Neural progenitor cell (in vitro differentiated cells): ENCODE measurements at regions not wholly inside any gene's neighbourhood (a gene's known extent, or its start where the extent isn't known, plus 50 kb on each side); places are given as distances from the start of the nearest gene placed in this dataset.

Experiments
- DNase-seq: peaks from one replicate; pipeline ENCODE4 v3.0.0-alpha.2; 2016; ENCODE audit warnings: low spot score
- H2AFZ ChIP-seq: fragments of 200-600 bp; sonication (generic); replicated peaks from 2 replicates; pipeline ENCODE4 v1.6.1; 2016; ENCODE audit warnings: antibody characterized with exemption
- H3F3A ChIP-seq: fragments of 200-600 bp; sonication (generic); 2 replicates; pipeline ENCODE4 v1.6.1; 2016; ENCODE audit warnings: antibody characterized with exemption, low read depth
- H3K27ac ChIP-seq: fragments of 200-600 bp; sonication (generic); 2 replicates; pipeline ENCODE4 v1.5.1; 2016; ENCODE audit warnings: mild to moderate bottlenecking
- H3K27me3 ChIP-seq: fragments of 200-600 bp; sonication (generic); 2 replicates; pipeline ENCODE4 v1.6.1; 2016; ENCODE audit warnings: mild to moderate bottlenecking, moderate library complexity
- H3K36me3 ChIP-seq: fragments of 200-600 bp; sonication (generic); 2 replicates; pipeline ENCODE4 v1.5.1; 2016
- H3K4me1 ChIP-seq: fragments of 200-600 bp; sonication (generic); 2 replicates; pipeline ENCODE4 v1.6.1; 2016; ENCODE audit warnings: mixed run types
- H3K4me2 ChIP-seq: fragments of 200-600 bp; sonication (generic); 2 replicates; pipeline ENCODE4 v1.6.1; 2016
- H3K4me3 ChIP-seq: fragments of 200-600 bp; sonication (generic); 2 replicates; pipeline ENCODE4 v1.5.1; 2016
- H3K79me2 ChIP-seq: fragments of 200-600 bp; sonication (generic); 2 replicates; pipeline ENCODE4 v1.6.1; 2016; ENCODE audit warnings: low read depth
- H3K9ac ChIP-seq: fragments of 200-600 bp; sonication (generic); 2 replicates; pipeline ENCODE4 v1.6.1; 2016
- H3K9me3 ChIP-seq: fragments of 200-600 bp; sonication (generic); 2 replicates; pipeline ENCODE4 v1.5.1; 2016; ENCODE audit warnings: low read depth
- H4K20me1 ChIP-seq: fragments of 200-600 bp; sonication (generic); 2 replicates; pipeline ENCODE4 v1.6.1; 2016; ENCODE audit warnings: low read depth
- H3K27ac Mint-ChIP-seq: 3 replicates; pipeline ENCODE4 v1.8.0; 2021; ENCODE audit warnings: mixed read lengths
- H3K27me3 Mint-ChIP-seq: 2 replicates; pipeline ENCODE4 v1.8.0; 2022; ENCODE audit warnings: low read depth, mild to moderate bottlenecking, inconsistent platforms, moderate library complexity, mixed read lengths; ENCODE audit not compliant: insufficient read depth
- H3K36me3 Mint-ChIP-seq: 3 replicates; pipeline ENCODE4 v1.8.0; 2021; ENCODE audit warnings: mixed read lengths
- H3K4me1 Mint-ChIP-seq: 3 replicates; pipeline ENCODE4 v1.8.0; 2021; ENCODE audit warnings: mixed read lengths
- H3K4me3 Mint-ChIP-seq: 3 replicates; pipeline ENCODE4 v1.8.0; 2021; ENCODE audit warnings: mild to moderate bottlenecking, moderate library complexity, mixed read lengths
- H3K9me3 Mint-ChIP-seq: 3 replicates; pipeline ENCODE4 v1.8.0; 2020; ENCODE audit warnings: mixed read lengths
- EZH2 ChIP-seq: fragments of 200-600 bp; sonication (generic); IDR thresholded peaks from 2 replicates; pipeline ENCODE4 v1.6.1; 2017; ENCODE audit warnings: antibody characterized with exemption, mild to moderate bottlenecking, moderate library complexity
- EZH2phosphoT487 ChIP-seq: fragments of 200-600 bp; sonication (generic); IDR thresholded peaks from 2 replicates; pipeline ENCODE4 v1.6.1; 2017; ENCODE audit warnings: antibody characterized with exemption
- TF ChIP-seq, protein P1 (sequence below): fragments of 200-600 bp; sonication (generic); IDR thresholded peaks from 2 replicates; pipeline ENCODE4 v1.5.1; 2017; ENCODE audit warnings: antibody characterized with exemption, mild to moderate bottlenecking

- Histone ChIP-seq H3K27ac (no peak overlapping the region), H3F3A (no peaks in the 10 kb centered on the region), H3K79me2 (no peaks in the 10 kb centered on the region), H3K36me3 (no peaks in the 10 kb centered on the region), H3K27me3 (no peaks in the 10 kb centered on the region), H4K20me1 (no peaks in the 10 kb centered on the region), H3K9me3 (no peaks in the 10 kb centered on the region), H2AFZ (no peak overlapping the region), H3K4me1 (no peaks in the 10 kb centered on the region), H3K4me2 (no peak overlapping the region), H3K9ac (no peak overlapping the region), H3K4me3 (no peak overlapping the region)
- DNase-seq = no peak
- Mint-ChIP-seq H3K9me3 (no peaks in the 10 kb centered on the region), H3K27me3 (no peaks in the 10 kb centered on the region), H3K4me3 (no peak overlapping the region), H3K36me3 (no peaks in the 10 kb centered on the region), H3K4me1 (peaks cover 4% of the 10 kb centered on the region), H3K27ac (no peak overlapping the region)
- TF ChIP-seq EZH2 (no peak), EZH2phosphoT487 (no peak)
- TF ChIP-seq, protein P1, sequence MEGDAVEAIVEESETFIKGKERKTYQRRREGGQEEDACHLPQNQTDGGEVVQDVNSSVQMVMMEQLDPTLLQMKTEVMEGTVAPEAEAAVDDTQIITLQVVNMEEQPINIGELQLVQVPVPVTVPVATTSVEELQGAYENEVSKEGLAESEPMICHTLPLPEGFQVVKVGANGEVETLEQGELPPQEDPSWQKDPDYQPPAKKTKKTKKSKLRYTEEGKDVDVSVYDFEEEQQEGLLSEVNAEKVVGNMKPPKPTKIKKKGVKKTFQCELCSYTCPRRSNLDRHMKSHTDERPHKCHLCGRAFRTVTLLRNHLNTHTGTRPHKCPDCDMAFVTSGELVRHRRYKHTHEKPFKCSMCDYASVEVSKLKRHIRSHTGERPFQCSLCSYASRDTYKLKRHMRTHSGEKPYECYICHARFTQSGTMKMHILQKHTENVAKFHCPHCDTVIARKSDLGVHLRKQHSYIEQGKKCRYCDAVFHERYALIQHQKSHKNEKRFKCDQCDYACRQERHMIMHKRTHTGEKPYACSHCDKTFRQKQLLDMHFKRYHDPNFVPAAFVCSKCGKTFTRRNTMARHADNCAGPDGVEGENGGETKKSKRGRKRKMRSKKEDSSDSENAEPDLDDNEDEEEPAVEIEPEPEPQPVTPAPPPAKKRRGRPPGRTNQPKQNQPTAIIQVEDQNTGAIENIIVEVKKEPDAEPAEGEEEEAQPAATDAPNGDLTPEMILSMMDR = no peak
Observed at GRCh38 chr18:73621091-73621490, 526.5 kb downstream of the FBXO15 start.

- Mint-ChIP-seq H3K36me3 (no peaks in the 10 kb centered on the region), H3K27me3 (no peaks in the 10 kb centered on the region), H3K4me1 (peaks cover 4% of the 10 kb centered on the region), H3K27ac (no peak overlapping the region), H3K9me3 (no peaks in the 10 kb centered on the region), H3K4me3 (no peak overlapping the region)
- no peaks in the 10 kb centered on the region for H3K36me3 ChIP-seq
- H3K79me2 ChIP-seq = no peaks in the 10 kb centered on the region
- H3K27ac ChIP-seq = no peak overlapping the region
- H3K9me3 ChIP-seq = no peaks in the 10 kb centered on the region
- no peak for DNase-seq
- H3F3A ChIP-seq = no peaks in the 10 kb centered on the region
- H3K27me3 ChIP-seq = no peaks in the 10 kb centered on the region
- no peak overlapping the region for H3K4me3 ChIP-seq
- H3K4me1 ChIP-seq = no peaks in the 10 kb centered on the region
- no peak overlapping the region for H2AFZ ChIP-seq
- H3K4me2 ChIP-seq = no peak overlapping the region
- TF ChIP-seq, protein P1 = no peak
- TF ChIP-seq EZH2 (no peak), EZH2phosphoT487 (no peak)
- no peaks in the 10 kb centered on the region for H4K20me1 ChIP-seq
- H3K9ac ChIP-seq = no peak overlapping the region
Observed at GRCh38 chr18:73617981-73618380, 529.7 kb downstream of the FBXO15 start.

DNA sequence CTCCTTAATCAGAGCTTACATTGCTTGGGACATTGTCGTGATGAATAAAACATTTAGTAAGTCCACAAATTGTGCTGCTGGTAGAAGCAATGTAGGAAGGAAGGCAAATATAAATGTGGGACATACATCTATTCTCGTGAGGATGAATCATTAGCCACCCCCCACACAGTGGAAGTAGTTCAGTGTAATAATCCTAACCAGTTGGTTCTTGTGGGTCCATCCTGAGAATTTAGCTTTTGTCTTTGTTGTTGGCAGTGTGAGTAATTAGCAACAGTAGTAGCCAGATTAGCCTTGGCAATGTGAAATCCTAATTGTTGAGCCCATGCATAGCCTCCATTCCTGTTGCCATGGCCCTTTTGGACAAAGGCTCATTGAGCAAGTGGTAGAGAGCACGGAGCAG, 532.1 kb downstream of the FBXO15 start:
- Histone ChIP-seq H3K4me2 (no peak overlapping the region), H3K4me1 (no peaks in the 10 kb centered on the region), H3K79me2 (no peaks in the 10 kb centered on the region), H3K4me3 (no peak overlapping the region), H3K9ac (no peak overlapping the region), H3K36me3 (no peaks in the 10 kb centered on the region), H3K9me3 (no peaks in the 10 kb centered on the region), H3K27ac (no peak overlapping the region), H3K27me3 (no peaks in the 10 kb centered on the region), H4K20me1 (no peaks in the 10 kb centered on the region), H2AFZ (no peak overlapping the region), H3F3A (no peaks in the 10 kb centered on the region)
- no peak for DNase-seq
- H3K4me3 Mint-ChIP-seq = no peak overlapping the region
- H3K27ac Mint-ChIP-seq = no peak overlapping the region
- H3K27me3 Mint-ChIP-seq = no peaks in the 10 kb centered on the region
- H3K36me3 Mint-ChIP-seq = no peaks in the 10 kb centered on the region
- TF ChIP-seq, protein P1 = no peak
- TF ChIP-seq EZH2phosphoT487 = no peak
- no peak for TF ChIP-seq EZH2
- no peaks in the 10 kb centered on the region for H3K9me3 Mint-ChIP-seq
- peaks cover 4% of the 10 kb centered on the region for H3K4me1 Mint-ChIP-seq
